ENCODE measurements at regions not wholly inside any gene's neighbourhood (a gene's known extent, or its start where the extent isn't known, plus 50 kb on each side); places are given as distances from the start of the nearest gene placed in this dataset.

- Mint-ChIP-seq H3K27ac (no peak overlapping the region), H3K4me3 (no peak overlapping the region), H3K36me3 (no peaks in the 10 kb centered on the region), H3K27me3 (no peaks in the 10 kb centered on the region), H3K4me1 (peaks cover 13% of the 10 kb centered on the region), H3K9me3 (no peaks in the 10 kb centered on the region)
- ATAC-seq (ENCODE audit: low read depth) (no peak), DNase-seq (ENCODE audit: low spot score in 2 of 2) (no peak)
Observed at GRCh38 chr18:59052965-59053820, 86.5 kb upstream of the SEC11C start.

GRCh38 chr18:59054496-59055287, 85.0 kb upstream of the SEC11C start:
- no peak overlapping the region for H3K27ac Mint-ChIP-seq
- DNase-seq (ENCODE audit: low spot score in 2 of 2) (no peak), ATAC-seq (ENCODE audit: low read depth) (no peak)
- no peaks in the 10 kb centered on the region for H3K9me3 Mint-ChIP-seq
- H3K36me3 Mint-ChIP-seq: no peaks in the 10 kb centered on the region
- H3K4me1 Mint-ChIP-seq: peaks cover 13% of the 10 kb centered on the region
- no peaks in the 10 kb centered on the region for H3K27me3 Mint-ChIP-seq
- H3K4me3 Mint-ChIP-seq: no peak overlapping the region

GRCh38 chr18:59055345-59056032, 84.2 kb upstream of the SEC11C start:
- H3K4me3 Mint-ChIP-seq: no peak overlapping the region
- no peaks in the 10 kb centered on the region for H3K9me3 Mint-ChIP-seq
- no peak overlapping the region for H3K27ac Mint-ChIP-seq
- no peaks in the 10 kb centered on the region for H3K27me3 Mint-ChIP-seq
- H3K36me3 Mint-ChIP-seq: no peaks in the 10 kb centered on the region
- DNase-seq (ENCODE audit: low spot score in 2 of 2): no peak
- peaks cover 13% of the 10 kb centered on the region for H3K4me1 Mint-ChIP-seq
- no peak for ATAC-seq (ENCODE audit: low read depth)

- Mint-ChIP-seq H3K9me3 (no peaks in the 10 kb centered on the region), H3K27me3 (no peaks in the 10 kb centered on the region), H3K36me3 (no peaks in the 10 kb centered on the region), H3K27ac (no peak overlapping the region), H3K4me3 (no peak overlapping the region), H3K4me1 (peaks cover 8% of the 10 kb centered on the region)
- DNase-seq (ENCODE audit: low spot score in 2 of 2): peak; percentile 56 to 82
- peak; percentile 94 for ATAC-seq (ENCODE audit: low read depth)
Observed at GRCh38 chr18:59056706-59057492, 82.8 kb upstream of the SEC11C start.

GRCh38 chr18:59057493-59057795, 82.2 kb upstream of the SEC11C start:
- Mint-ChIP-seq H3K27ac (no peak overlapping the region), H3K4me1 (peaks cover 13% of the 10 kb centered on the region), H3K36me3 (no peaks in the 10 kb centered on the region), H3K4me3 (no peak overlapping the region), H3K9me3 (no peaks in the 10 kb centered on the region), H3K27me3 (no peaks in the 10 kb centered on the region)
- no peak for ATAC-seq (ENCODE audit: low read depth)
- DNase-seq (ENCODE audit: low spot score in 2 of 2): no peak

- no peak overlapping the region for H3K4me3 Mint-ChIP-seq
- no peak for DNase-seq (ENCODE audit: low spot score in 2 of 2)
- H3K9me3 Mint-ChIP-seq: no peaks in the 10 kb centered on the region
- no peaks in the 10 kb centered on the region for H3K36me3 Mint-ChIP-seq
- H3K27ac Mint-ChIP-seq: no peak overlapping the region
- H3K4me1 Mint-ChIP-seq: peaks cover 13% of the 10 kb centered on the region
- no peaks in the 10 kb centered on the region for H3K27me3 Mint-ChIP-seq
- no peak for ATAC-seq (ENCODE audit: low read depth)
Observed at GRCh38 chr18:59057969-59058368, 81.7 kb upstream of the SEC11C start.

- Mint-ChIP-seq H3K27me3 (peaks cover 4% of the 10 kb centered on the region), H3K36me3 (no peaks in the 10 kb centered on the region), H3K4me3 (no peak overlapping the region), H3K4me1 (peaks cover 19% of the 10 kb centered on the region), H3K9me3 (no peaks in the 10 kb centered on the region), H3K27ac (no peak overlapping the region)
- ATAC-seq (ENCODE audit: low read depth): no peak
- no peak for DNase-seq (ENCODE audit: low spot score in 2 of 2)
Observed at GRCh38 chr18:59059140-59059539, 80.5 kb upstream of the SEC11C start.

GRCh38 chr18:59060551-59060950, 79.1 kb upstream of the SEC11C start:
- Mint-ChIP-seq H3K9me3 (no peaks in the 10 kb centered on the region), H3K27me3 (peaks cover 4% of the 10 kb centered on the region), H3K36me3 (no peaks in the 10 kb centered on the region), H3K27ac (no peak overlapping the region), H3K4me3 (no peak overlapping the region), H3K4me1 (peaks cover 18% of the 10 kb centered on the region)
- DNase-seq (ENCODE audit: low spot score in 2 of 2) (no peak), ATAC-seq (ENCODE audit: low read depth) (no peak)

- Mint-ChIP-seq H3K27me3 (peaks cover 4% of the 10 kb centered on the region), H3K27ac (no peak overlapping the region), H3K4me1 (peaks cover 11% of the 10 kb centered on the region), H3K4me3 (peak overlapping the region; percentile 28), H3K36me3 (no peaks in the 10 kb centered on the region), H3K9me3 (no peaks in the 10 kb centered on the region)
- ATAC-seq (ENCODE audit: low read depth): peak; percentile 32
- DNase-seq (ENCODE audit: low spot score in 2 of 2): no peak
Observed at GRCh38 chr18:59061914-59062642, 77.6 kb upstream of the SEC11C start.

- ATAC-seq (ENCODE audit: low read depth): peak; percentile 15
- H3K36me3 Mint-ChIP-seq: no peaks in the 10 kb centered on the region
- peak overlapping the region; percentile 28 for H3K4me3 Mint-ChIP-seq
- H3K9me3 Mint-ChIP-seq: no peaks in the 10 kb centered on the region
- no peak for DNase-seq (ENCODE audit: low spot score in 2 of 2)
- H3K27ac Mint-ChIP-seq: no peak overlapping the region
- H3K4me1 Mint-ChIP-seq: peaks cover 11% of the 10 kb centered on the region
- peaks cover 4% of the 10 kb centered on the region for H3K27me3 Mint-ChIP-seq
Observed at GRCh38 chr18:59062643-59063006, 77.1 kb upstream of the SEC11C start.

GRCh38 chr18:59063300-59063906, 76.3 kb upstream of the SEC11C start:
- DNase-seq (ENCODE audit: low spot score in 2 of 2): no peak
- peak overlapping the region; percentile 12 for H3K4me3 Mint-ChIP-seq

GRCh38 chr18:59063912-59064311, 75.8 kb upstream of the SEC11C start:
- Mint-ChIP-seq H3K4me1 (peaks cover 11% of the 10 kb centered on the region), H3K36me3 (no peaks in the 10 kb centered on the region), H3K27ac (no peak overlapping the region), H3K4me3 (no peak overlapping the region), H3K27me3 (peaks cover 4% of the 10 kb centered on the region), H3K9me3 (no peaks in the 10 kb centered on the region)
- ATAC-seq (ENCODE audit: low read depth): no peak
- DNase-seq (ENCODE audit: low spot score in 2 of 2): no peak

More at GRCh38 chr18:59063300-59063906, 76.3 kb upstream of the SEC11C start:
- Mint-ChIP-seq H3K36me3 (no peaks in the 10 kb centered on the region), H3K27me3 (peaks cover 4% of the 10 kb centered on the region), H3K9me3 (no peaks in the 10 kb centered on the region), H3K4me1 (peaks cover 11% of the 10 kb centered on the region), H3K27ac (no peak overlapping the region)
- no peak for ATAC-seq (ENCODE audit: low read depth)

- H3K4me3 Mint-ChIP-seq: no peak overlapping the region
- H3K36me3 Mint-ChIP-seq: no peaks in the 10 kb centered on the region
- H3K27ac Mint-ChIP-seq: no peak overlapping the region
- DNase-seq (ENCODE audit: low spot score in 2 of 2) (no peak), ATAC-seq (ENCODE audit: low read depth) (no peak)
- no peaks in the 10 kb centered on the region for H3K9me3 Mint-ChIP-seq
- H3K4me1 Mint-ChIP-seq: peaks cover 13% of the 10 kb centered on the region
- peaks cover 4% of the 10 kb centered on the region for H3K27me3 Mint-ChIP-seq
Observed at GRCh38 chr18:59065684-59066083, 74.0 kb upstream of the SEC11C start.

Measured in memory B cell (primary cell).